ENCODE measurements at regions not wholly inside any gene's neighbourhood (a gene's known extent, or its start where the extent isn't known, plus 50 kb on each side); places are given as distances from the start of the nearest gene placed in this dataset.

DNA sequence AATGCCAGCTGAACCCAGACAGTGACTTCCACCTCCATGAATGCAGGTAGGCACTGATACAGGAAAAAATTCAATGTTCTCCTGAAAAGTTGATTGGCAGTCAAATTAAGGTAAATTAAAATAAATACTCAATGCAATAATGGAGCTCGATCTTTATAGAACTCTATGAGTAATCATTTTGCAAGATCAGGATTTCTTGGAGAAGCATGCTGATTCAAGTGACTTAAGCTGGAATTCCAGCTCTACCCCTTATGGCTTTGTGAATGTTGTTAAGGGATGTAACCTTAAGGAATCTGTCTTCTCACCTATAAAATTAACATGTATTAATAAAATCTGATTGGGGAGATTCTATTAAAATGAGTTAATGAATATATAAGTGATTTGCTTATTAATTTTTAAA, 145.1 kb downstream of the QPCT start:
- TF ChIP-seq, protein P1, sequence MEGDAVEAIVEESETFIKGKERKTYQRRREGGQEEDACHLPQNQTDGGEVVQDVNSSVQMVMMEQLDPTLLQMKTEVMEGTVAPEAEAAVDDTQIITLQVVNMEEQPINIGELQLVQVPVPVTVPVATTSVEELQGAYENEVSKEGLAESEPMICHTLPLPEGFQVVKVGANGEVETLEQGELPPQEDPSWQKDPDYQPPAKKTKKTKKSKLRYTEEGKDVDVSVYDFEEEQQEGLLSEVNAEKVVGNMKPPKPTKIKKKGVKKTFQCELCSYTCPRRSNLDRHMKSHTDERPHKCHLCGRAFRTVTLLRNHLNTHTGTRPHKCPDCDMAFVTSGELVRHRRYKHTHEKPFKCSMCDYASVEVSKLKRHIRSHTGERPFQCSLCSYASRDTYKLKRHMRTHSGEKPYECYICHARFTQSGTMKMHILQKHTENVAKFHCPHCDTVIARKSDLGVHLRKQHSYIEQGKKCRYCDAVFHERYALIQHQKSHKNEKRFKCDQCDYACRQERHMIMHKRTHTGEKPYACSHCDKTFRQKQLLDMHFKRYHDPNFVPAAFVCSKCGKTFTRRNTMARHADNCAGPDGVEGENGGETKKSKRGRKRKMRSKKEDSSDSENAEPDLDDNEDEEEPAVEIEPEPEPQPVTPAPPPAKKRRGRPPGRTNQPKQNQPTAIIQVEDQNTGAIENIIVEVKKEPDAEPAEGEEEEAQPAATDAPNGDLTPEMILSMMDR (IDR thresholded peaks at IDR 0.05), result no peak
- no peak overlapping the region for H3K27ac ChIP-seq
- no peak overlapping the region for H3K4me3 ChIP-seq
- H3K4me1 ChIP-seq, result no peaks in the 10 kb centered on the region
- no peak for DNase-seq
- H3K9me3 ChIP-seq, result no peaks in the 10 kb centered on the region
- H3K36me3 ChIP-seq, result no peaks in the 10 kb centered on the region
- no peaks in the 10 kb centered on the region for H3K27me3 ChIP-seq
- no peak overlapping the region for H3K9ac ChIP-seq (ENCODE audit: low read depth in 2 of 2, low read length in 2 of 2)
- intact Hi-C loops (cut with DNase I), result no loop called here

DNA sequence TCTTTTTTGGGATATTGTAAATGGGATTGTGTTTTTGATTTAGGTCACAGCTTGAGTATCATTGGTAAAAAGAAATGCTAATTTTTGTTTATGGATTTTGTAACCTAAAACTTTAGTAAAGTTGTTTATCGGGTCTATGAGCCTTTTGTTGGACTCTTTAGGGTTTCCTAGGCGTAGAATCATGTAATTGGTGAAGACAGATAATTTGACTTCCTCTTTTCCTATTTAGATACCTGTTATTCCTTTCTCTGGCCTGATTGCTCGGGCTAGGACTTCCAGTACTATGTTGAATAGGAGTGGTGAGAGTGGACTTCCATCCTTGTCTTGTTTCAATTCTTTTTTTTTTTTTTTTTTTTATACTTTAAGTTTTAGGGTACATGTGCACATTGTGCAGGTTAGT, 149.0 kb downstream of the QPCT start:
- H3K4me3 ChIP-seq, result no peak overlapping the region
- DNase-seq, result no peak
- TF ChIP-seq, protein P1 (IDR thresholded peaks at IDR 0.05), result no peak
- no peaks in the 10 kb centered on the region for H3K4me1 ChIP-seq
- intact Hi-C loops (cut with DNase I), result no loop called here
- no peaks in the 10 kb centered on the region for H3K9me3 ChIP-seq
- no peaks in the 10 kb centered on the region for H3K27me3 ChIP-seq
- no peak overlapping the region for H3K27ac ChIP-seq
- H3K9ac ChIP-seq (ENCODE audit: low read depth in 2 of 2, low read length in 2 of 2), result no peak overlapping the region
- no peaks in the 10 kb centered on the region for H3K36me3 ChIP-seq

DNA sequence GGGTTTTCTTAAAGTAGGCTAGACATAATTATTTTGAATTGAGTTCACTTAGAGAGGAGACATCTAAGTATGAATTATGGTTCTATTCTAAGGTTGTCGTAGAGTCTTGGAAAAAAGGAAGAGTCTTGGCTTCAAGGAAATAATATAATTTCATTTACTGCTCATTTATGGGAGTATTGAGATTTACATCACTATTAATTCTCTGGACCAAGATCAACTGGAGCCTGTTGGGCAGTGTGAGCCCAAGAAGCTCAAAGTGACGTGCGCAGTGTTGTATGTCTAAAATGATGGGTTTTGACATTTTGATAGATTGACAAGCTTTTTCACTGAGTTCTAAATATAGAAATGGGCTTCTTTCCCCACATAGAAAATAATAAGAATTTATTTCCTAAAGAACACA, 154.7 kb downstream of the QPCT start:
- Histone ChIP-seq H3K27ac (no peak overlapping the region), H3K4me1 (no peaks in the 10 kb centered on the region), H3K27me3 (no peaks in the 10 kb centered on the region), H3K9ac (ENCODE audit: low read depth in 2 of 2, low read length in 2 of 2) (no peak overlapping the region), H3K9me3 (no peaks in the 10 kb centered on the region), H3K36me3 (no peaks in the 10 kb centered on the region), H3K4me3 (no peak overlapping the region)
- DNase-seq, result no peak
- intact Hi-C loops (cut with DNase I), result no loop called here
- TF ChIP-seq, protein P1 (IDR thresholded peaks at IDR 0.05), result no peak

DNA sequence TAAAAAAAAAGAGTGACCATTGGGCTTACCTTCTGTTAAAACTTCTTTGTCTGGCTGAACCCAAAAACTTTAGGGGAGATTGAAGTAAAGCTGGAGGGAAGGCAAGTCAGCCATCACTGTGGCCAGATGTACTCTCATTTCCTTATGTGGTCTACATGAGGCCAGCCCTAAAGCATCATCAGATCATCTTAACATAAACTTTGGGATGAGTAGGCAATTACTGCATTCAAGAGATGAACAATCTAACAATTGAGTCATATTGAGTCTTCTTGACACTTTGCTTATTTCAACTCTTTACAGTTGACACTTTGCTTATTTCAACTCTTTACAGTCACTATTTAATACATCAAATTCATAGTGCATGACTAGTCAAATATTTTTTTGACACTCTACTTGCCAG, 155.6 kb downstream of the QPCT start:
- H3K27ac ChIP-seq, result no peak overlapping the region
- no peak for DNase-seq
- no peak overlapping the region for H3K9ac ChIP-seq (ENCODE audit: low read depth in 2 of 2, low read length in 2 of 2)
- no peaks in the 10 kb centered on the region for H3K4me1 ChIP-seq
- intact Hi-C loops (cut with DNase I), result no loop called here
- TF ChIP-seq, protein P1 (IDR thresholded peaks at IDR 0.05), result no peak
- no peak overlapping the region for H3K4me3 ChIP-seq
- H3K9me3 ChIP-seq, result no peaks in the 10 kb centered on the region
- H3K36me3 ChIP-seq, result no peaks in the 10 kb centered on the region
- no peaks in the 10 kb centered on the region for H3K27me3 ChIP-seq

DNA sequence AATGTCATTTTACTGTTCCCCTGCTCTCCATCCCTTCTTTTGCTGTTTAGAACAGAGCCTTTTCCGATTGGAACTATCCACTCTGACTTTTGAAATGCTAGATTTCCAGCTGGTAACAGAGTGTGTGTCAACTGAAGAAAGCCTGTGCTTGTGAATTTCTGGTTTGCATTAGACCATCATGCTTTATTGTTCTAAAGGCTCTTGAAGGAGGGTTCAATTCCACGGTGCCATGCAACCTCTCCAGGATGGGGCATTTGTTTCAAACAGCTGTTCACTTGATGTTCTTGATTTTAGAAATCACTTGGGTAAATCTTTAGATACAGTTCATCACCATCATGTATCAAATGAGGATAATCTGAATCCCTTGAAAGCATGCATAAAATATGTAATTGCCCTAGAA, 156.7 kb downstream of the QPCT start:
- Histone ChIP-seq H3K9me3 (no peaks in the 10 kb centered on the region), H3K4me1 (no peaks in the 10 kb centered on the region), H3K27ac (no peak overlapping the region), H3K27me3 (no peaks in the 10 kb centered on the region), H3K9ac (ENCODE audit: low read depth in 2 of 2, low read length in 2 of 2) (no peak overlapping the region), H3K4me3 (no peak overlapping the region), H3K36me3 (no peaks in the 10 kb centered on the region)
- no peak for DNase-seq
- TF ChIP-seq, protein P1 (IDR thresholded peaks at IDR 0.05), result no peak
- intact Hi-C loops (cut with DNase I), result no loop called here
